Midbrain (tissue), 1 donor: ENCODE measurements at regions not wholly inside any gene's neighbourhood (a gene's known extent, or its start where the extent isn't known, plus 50 kb on each side); places are given as distances from the start of the nearest gene placed in this dataset.
"Not testable (repeated sequence)": the region's sequence is repeated elsewhere in the genome, so short reads cannot be mapped to it uniquely, and the experiment has no call there.

Experiments used
- DNase-seq: peaks from one replicate; lab custom pipeline; 2025; lab: John Stamatoyannopoulos, UW

DNA sequence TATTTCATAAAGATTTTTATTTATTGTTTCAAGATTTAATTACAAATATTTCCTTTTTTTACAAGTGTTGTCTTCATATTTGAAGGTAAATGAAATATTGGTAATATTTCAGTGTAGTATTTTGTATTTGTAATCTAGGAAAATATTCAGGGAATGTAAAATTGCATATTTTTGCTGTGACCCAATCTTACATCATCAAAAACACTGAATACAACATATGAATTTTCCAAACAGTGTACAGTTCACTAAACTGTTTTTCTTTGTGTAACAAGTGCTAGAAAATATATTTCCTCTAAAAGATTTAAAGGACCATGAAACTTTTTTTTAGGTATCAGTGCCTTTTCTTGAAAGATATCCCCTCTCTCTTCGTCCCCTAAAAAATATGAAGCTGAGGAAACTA lies 251.9 kb upstream of the KCND2 start:
- no peak for DNase-seq

DNA sequence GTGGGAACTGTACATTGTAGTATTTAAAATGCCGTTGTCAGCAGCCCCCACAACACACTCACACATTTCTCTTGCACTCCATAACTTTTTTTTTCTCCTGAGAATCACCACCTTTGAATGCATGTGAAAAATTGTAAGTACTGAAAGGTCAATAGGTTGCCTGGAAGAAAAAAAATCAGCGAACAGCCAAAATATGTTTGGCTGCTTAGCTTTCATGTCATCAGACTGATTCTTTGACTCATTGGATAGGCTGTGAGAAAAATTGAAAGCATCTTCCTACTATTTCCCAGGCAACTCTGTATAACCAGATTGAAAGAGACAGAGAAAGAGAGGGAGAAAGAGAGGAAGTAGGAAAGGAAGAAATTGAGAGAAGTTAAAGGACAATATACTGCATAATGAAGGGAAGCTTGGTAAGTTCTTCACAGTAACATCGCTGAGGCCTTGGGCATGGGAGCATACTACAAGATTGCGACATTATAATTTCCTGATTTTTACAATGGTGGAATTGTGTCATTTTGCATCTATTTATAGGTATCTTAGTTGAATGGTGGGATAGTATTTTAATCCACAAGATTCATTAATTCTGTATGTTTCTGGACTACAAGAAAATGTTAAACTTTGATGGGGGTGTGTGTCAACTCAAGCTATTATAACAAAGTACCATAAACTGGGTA lies 249.3 kb upstream of the KCND2 start:
- DNase-seq, result no peak

GRCh38 chr7:120028636-120029035 lies 244.3 kb upstream of the KCND2 start:
- DNase-seq, result no peak

- DNase-seq, result no peak
Measured at GRCh38 chr7:120030876-120031275, 242.1 kb upstream of the KCND2 start.

GRCh38 chr7:120033114-120033513 lies 239.9 kb upstream of the KCND2 start:
- DNase-seq, result peak; percentile 36

DNA sequence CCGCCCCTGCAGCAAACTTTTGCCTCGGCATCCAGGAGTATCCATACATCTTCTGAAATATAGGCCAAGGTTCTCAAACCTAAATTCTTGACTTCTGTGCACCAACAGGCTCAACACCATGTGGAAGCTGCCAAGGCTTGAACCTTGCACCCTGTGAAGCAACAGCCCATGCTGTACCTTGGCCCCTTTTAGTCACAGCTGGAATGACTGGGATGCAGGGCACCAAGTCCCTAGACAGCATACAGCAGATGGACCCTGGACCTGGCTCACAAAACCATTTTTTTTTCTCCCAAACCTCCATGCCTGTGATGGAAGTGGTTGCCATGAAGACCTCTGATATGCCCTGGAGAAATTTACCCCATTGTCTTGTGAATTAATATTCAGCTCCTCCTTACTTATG lies 233.8 kb upstream of the KCND2 start:
- no peak for DNase-seq

GRCh38 chr7:120041798-120042197 lies 231.2 kb upstream of the KCND2 start:
- DNase-seq, result no peak

DNA sequence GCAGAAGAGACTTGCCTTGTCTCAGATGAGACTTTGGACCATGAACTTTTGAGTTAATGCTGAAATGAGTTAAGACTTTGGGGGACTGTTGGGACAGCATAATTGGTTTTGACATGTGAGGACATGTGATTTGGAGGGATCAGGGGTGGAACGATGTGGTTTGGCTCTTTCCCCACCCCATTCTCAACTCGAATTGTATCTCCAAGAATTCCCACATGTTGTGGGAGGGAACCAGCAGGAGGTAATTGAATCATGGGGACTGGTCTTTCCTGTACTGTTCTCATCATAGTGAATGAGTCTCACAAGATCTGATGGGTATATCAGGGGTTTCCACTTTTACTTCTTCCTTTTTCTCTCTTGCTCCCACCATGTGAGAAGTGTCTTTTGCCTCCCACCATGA lies 229.7 kb upstream of the KCND2 start:
- no peak for DNase-seq

DNA sequence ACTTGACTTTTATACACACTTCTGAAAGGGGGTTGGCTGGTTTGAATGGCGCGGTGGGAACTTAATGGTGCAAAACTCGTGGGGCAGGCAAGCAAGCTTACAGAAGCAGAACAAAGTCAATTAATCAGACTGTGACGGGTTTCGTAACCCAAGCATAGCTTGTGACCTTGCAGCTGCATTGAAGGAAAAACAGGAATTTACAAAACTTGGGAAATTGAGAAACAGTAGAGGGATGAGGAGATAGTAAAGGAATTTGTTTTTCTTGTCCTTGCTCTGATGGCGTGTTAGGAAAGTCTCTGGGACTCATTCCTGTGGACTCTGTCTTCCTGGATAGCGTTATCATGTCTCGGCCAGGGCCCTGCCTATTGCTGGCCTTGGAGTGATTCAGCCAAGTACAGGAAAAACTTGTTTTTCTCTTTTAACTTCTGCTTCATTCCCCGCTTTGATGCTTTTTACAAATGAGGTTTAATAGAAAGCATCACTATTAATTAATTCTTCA lies 220.0 kb upstream of the KCND2 start:
- no peak for DNase-seq

- no peak for DNase-seq
Measured at GRCh38 chr7:120053390-120053961, 219.5 kb upstream of the KCND2 start.

GRCh38 chr7:120054376-120055100 lies 218.4 kb upstream of the KCND2 start:
- no peak for DNase-seq

- no peak for DNase-seq
Measured at GRCh38 chr7:120055300-120055699, 217.7 kb upstream of the KCND2 start.

DNA sequence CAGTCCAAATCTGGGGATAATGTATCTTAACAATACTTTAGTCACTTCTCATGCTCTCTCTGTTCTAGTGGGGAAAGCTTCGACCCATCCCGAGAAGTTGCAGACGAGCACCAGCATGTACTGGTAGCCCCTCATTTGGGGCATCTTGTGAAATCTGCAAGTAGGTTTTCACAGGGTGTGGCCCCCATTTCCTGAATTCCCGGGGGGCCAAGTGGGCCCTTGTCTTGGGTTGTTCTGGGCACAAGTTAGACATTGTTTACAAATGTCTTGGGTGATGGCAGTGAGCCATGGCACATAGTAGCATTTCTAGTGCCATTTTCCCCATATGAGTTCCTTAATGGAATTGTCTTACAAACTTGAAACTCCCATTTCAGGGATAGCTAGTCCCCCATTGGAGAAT lies 216.7 kb upstream of the KCND2 start:
- no peak for DNase-seq

GRCh38 chr7:120059641-120060040 lies 213.3 kb upstream of the KCND2 start:
- no peak for DNase-seq

- no peak for DNase-seq
Measured at GRCh38 chr7:120060281-120060680, 212.7 kb upstream of the KCND2 start.

GRCh38 chr7:120060875-120061274 lies 212.1 kb upstream of the KCND2 start:
- no peak for DNase-seq

- DNase-seq, result no peak
Measured at GRCh38 chr7:120064565-120064964, 208.4 kb upstream of the KCND2 start.

- not testable (repeated sequence) for DNase-seq
Measured at GRCh38 chr7:120066898-120067297, 206.1 kb upstream of the KCND2 start.

- no peak for DNase-seq
Measured at GRCh38 chr7:120070201-120070600, 202.8 kb upstream of the KCND2 start.

- DNase-seq, result no peak
Measured at GRCh38 chr7:120077777-120078176, 195.2 kb upstream of the KCND2 start.

- DNase-seq, result no peak
Measured at GRCh38 chr7:120079022-120079421, 194.0 kb upstream of the KCND2 start.

- no peak for DNase-seq
Measured at GRCh38 chr7:120079704-120080103, 193.3 kb upstream of the KCND2 start.

- not testable (repeated sequence) for DNase-seq
Measured at GRCh38 chr7:120086468-120086867, 186.5 kb upstream of the KCND2 start.
